ENCODE measurements at regions not wholly inside any gene's neighbourhood (a gene's known extent, or its start where the extent isn't known, plus 50 kb on each side); places are given as distances from the start of the nearest gene placed in this dataset.
"Not testable (repeated sequence)": the region's sequence is repeated elsewhere in the genome, so short reads cannot be mapped to it uniquely, and the experiment has no call there.

DNA sequence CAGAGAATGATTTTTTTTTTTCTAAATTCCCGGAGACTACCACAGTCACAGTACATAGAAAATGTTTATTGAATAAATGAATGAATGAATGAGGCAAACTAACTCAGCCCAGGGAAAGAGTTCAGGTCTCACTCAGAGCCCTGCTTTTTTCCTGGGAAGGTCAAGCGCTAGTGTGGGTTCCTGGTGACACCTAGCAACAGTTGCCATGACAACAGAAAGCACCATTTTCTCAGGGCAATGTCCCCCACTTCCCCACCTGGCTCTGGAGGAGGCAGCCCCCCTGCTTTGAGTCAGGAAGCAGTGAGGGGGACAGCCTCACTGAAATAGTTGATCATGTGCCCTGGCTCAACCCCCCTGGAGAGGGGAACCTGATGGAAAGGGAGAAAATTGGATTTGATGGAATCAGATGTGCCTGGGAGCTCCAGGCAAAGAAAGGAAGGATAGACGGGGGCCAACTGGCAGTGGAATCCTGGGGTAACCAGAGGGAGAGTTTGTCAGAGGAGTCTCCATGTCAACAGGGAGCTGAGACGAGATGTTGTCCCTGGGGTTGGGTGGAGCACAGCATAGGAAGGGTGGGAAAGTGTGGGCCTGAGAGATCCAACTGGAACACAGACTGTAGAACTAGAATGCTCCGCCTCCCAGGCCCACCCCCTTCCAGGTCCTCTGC, 242.2 kb upstream of the CCL2 start:
- no peak for DNase-seq (ENCODE audit: low read depth)
- H3K4me3 ChIP-seq (ENCODE audit: low read depth, low read length) = no peak overlapping the region

DNA sequence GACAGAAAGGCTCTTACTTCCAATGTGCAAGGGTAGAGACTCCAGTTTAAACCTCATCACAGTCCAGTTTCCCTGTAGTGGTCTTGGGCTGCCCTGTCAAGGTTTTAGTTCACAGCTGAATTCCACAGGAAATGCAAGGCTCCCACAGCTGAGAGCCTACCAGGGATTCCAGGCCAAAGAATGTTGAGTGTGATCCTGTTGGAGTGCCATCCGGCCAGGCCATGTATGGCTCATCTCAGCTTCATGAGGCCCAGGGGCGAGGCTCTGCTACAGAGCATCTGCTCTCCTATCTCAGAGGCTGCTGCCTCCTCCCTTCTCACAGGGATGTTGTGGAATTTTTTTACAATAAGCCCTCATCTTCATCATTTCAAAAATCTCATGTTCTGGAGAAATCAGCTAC, 239.8 kb upstream of the CCL2 start:
- TF ChIP-seq, protein P1, sequence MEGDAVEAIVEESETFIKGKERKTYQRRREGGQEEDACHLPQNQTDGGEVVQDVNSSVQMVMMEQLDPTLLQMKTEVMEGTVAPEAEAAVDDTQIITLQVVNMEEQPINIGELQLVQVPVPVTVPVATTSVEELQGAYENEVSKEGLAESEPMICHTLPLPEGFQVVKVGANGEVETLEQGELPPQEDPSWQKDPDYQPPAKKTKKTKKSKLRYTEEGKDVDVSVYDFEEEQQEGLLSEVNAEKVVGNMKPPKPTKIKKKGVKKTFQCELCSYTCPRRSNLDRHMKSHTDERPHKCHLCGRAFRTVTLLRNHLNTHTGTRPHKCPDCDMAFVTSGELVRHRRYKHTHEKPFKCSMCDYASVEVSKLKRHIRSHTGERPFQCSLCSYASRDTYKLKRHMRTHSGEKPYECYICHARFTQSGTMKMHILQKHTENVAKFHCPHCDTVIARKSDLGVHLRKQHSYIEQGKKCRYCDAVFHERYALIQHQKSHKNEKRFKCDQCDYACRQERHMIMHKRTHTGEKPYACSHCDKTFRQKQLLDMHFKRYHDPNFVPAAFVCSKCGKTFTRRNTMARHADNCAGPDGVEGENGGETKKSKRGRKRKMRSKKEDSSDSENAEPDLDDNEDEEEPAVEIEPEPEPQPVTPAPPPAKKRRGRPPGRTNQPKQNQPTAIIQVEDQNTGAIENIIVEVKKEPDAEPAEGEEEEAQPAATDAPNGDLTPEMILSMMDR (conservative IDR thresholded peaks at IDR 0.05; ENCODE audit: low read depth, low read length) = no peak
- H3K4me3 ChIP-seq (ENCODE audit: low read depth, low read length) = no peak overlapping the region
- DNase-seq (ENCODE audit: low read depth) = no peak

More for the DNA sequence above, 242.2 kb upstream of the CCL2 start:
- TF ChIP-seq, protein P1 (conservative IDR thresholded peaks at IDR 0.05; ENCODE audit: low read depth, low read length) = no peak

DNA sequence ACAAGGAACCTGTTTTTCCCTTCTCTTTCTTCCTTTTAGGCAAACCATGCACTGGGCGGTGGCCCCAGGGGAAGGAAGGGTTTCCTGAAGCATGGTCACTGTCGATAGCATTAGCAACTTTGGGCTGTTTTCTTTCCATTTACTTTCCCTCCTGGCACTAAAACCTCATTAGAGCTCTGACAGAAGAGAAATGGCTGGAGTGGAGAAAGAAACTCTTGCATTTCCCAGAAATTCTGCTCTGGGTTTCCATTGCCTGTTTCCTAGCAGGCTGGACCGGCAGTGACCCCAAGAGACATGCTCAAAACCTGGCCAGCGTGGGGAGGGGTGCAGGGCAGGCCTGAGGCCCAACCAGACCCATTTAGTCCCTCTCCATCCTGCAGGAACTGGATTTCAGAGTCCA, 230.7 kb upstream of the CCL2 start:
- TF ChIP-seq, protein P1 (conservative IDR thresholded peaks at IDR 0.05; ENCODE audit: low read depth, low read length) = no peak
- H3K4me3 ChIP-seq (ENCODE audit: low read depth, low read length) = no peak overlapping the region
- no peak for DNase-seq (ENCODE audit: low read depth)

DNA sequence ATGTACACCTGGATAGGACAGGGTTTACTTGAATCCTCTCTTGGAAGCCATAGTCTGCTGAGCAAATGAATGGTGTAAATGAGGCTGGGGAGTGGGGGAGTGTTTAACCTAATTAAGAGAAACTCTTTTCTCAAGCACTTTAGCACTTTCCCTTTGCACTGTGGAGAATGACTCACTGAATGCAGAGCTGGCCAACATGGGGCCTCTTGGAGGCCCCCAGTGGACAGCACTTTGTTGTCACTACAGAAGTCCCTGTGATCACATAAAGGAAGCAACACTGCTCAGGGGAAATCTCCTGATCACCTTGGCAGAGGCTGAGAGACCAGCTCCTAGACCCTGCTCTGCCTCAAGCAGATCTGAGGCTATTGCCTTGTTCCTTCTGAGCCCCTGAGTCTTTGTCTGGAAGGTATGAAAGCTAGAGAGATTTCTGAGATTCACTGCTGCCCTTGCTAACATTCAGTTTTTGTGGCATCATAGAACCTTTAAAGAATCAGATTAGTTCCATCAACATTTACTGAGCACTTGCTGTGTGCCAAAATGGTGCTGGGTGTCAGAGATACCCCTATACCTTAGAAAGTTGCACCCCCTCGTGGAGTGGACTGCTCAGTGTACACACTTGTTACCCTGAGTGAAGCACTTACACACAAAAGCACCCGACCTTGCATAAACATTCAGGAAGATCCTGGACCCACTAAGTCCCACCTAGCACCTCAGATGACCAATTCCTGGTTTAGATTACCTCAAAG, 230.1 kb upstream of the CCL2 start:
- DNase-seq (ENCODE audit: low read depth) = no peak
- TF ChIP-seq, protein P1 (conservative IDR thresholded peaks at IDR 0.05; ENCODE audit: low read depth, low read length) = no peak

DNA sequence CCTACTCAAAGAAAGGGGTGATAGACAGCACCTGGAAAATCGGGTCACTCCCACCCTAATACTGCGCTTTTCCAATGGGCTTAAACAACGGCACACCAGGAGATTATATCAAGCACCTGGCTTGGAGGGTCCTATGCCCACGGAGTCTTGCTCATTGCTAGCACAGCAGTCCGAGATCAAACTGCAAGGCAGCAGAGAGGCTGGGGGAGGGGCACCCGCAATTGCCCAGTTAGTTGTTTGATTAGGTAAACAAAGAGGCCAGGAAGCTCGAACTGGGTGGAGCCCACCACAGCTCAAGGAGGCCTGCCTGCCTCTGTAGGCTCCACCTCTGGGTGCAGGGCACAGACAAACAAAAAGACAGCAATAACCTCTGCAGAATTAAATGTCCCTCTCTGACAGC, 224.5 kb upstream of the CCL2 start:
- DNase-seq (ENCODE audit: low read depth); H3K4me3 ChIP-seq (ENCODE audit: low read depth, low read length): not testable (repeated sequence)

More for the DNA sequence above, 230.1 kb upstream of the CCL2 start:
- H3K4me3 ChIP-seq (ENCODE audit: low read depth, low read length) = no peak overlapping the region

DNA sequence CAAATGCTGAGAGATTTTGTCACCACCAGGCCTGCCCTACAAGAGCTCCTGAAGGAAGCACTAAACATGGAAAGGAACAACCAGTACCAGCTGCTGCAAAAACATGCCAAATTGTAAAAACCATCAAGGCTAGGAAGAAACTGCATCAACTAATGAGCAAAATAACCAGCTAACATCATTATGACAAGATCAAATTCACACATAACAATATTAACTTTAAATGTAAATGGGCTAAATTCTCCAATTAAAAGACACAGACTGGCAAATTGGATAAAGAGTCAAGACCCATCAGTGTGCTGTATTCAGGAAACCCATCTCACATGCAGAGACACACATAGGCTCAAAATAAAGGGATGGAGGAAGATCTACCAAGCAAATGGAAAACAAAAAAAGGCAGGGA, 222.8 kb upstream of the CCL2 start:
- DNase-seq (ENCODE audit: low read depth); H3K4me3 ChIP-seq (ENCODE audit: low read depth, low read length): not testable (repeated sequence)

DNA sequence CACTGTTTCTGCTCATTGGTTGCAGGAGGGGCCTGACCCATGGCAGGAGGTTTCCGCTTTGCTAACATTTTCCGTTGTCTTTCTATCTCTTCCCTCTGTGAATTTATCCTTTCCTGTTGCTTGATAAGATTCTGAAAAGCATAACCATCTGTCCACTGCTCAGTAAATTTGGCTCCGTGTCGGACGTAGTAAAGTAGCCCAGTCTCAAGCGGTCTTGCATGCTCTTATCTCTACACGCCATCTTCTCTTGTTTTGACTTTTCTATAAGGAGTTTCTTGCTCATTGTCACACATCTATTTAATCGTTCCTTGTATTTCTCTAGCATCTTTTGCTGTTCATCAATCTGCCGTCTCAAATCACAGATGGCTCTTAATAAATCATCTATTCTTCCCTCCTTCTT, 216.3 kb upstream of the CCL2 start:
- not testable (repeated sequence) for H3K4me3 ChIP-seq (ENCODE audit: low read depth, low read length); DNase-seq (ENCODE audit: low read depth)

DNA sequence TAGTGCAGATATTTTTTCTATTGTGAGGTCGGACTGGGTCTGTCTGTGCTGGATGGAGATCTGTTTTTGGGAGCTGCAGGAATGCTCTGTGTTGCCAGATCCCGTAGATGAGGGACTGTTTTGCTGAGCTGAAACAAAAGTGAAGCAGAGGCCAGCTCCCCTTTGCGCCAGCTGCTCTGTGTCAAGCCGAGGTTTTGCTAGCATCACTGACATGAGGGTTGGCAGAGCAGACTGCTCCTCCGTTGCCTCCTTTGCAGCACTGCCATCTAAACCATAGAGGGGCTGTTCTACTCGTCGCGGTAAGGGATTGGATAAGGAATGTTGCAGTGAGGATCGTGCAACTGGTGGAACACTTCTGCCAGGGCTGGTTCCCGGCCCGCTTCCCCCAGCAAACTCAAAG, 215.9 kb upstream of the CCL2 start:
- DNase-seq (ENCODE audit: low read depth); H3K4me3 ChIP-seq (ENCODE audit: low read depth, low read length): not testable (repeated sequence)

DNA sequence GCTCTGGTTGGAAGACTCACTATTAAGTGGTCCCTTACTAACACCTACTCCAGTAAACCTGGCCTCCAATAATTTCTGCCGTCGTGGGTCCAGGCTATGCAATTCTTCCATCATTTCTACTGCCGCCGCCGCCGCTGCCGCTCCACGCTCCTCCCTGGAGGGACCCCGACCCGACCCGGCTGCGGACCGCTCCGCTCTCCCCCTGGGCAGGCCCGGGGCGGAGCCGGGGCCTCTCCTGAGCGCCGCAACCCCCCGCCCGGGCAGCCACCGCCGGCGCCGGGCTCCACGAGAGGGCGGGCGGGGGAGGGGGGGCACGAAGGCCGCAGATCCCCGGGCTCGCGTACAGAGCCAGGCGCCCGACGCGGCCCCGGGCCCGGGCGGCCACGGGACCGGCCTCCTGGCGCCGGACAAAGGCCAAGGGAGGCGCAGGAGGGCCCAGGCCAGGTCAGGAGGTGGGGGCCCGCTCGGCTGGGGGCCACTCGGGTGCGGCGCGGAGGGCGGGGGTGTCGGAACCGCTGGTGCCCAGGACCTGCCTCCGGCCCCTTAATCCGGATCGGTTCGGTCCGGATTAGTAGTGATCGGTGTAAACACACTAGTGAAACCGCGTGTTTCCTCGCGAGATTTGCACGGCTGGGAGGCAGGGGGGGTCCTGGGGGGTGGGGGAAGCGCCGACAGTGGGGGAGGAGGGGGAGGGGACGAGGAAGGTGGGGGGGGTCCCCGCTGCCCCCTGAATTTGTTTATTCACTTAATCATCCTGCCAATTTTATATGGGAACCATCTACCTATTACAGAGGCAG, 215.1 kb upstream of the CCL2 start:
- peak; percentile 31 for DNase-seq (ENCODE audit: low read depth)
- not testable (repeated sequence) for H3K4me3 ChIP-seq (ENCODE audit: low read depth, low read length)
